Ishikawa (cell line): ENCODE measurements at regions not wholly inside any gene's neighbourhood (a gene's known extent, or its start where the extent isn't known, plus 50 kb on each side); places are given as distances from the start of the nearest gene placed in this dataset.

ENCODE experiments used
- CEBPB ChIP-seq: IDR thresholded peaks from 2 replicates; pipeline ENCODE4 v1.6.1; 2012
- CREB1 ChIP-seq: IDR thresholded peaks from 2 replicates; pipeline ENCODE4 v1.6.1; 2012; ENCODE audit warnings: low read depth
- EGR1 ChIP-seq: IDR thresholded peaks from 2 replicates; pipeline ENCODE4 v1.6.1; 2012
- EP300 ChIP-seq: IDR thresholded peaks from 2 replicates; pipeline ENCODE4 v1.6.1; 2012; ENCODE audit warnings: borderline replicate concordance
- FOXM1 ChIP-seq: IDR thresholded peaks from 2 replicates; pipeline ENCODE4 v1.6.1; 2012; ENCODE audit warnings: low read depth, borderline replicate concordance
- NFIC ChIP-seq: IDR thresholded peaks from 2 replicates; pipeline ENCODE4 v1.6.1; 2012
- RAD21 ChIP-seq: IDR thresholded peaks from 2 replicates; pipeline ENCODE4 v1.6.1; 2012; ENCODE audit warnings: low read depth
- TAF1 ChIP-seq: IDR thresholded peaks from 2 replicates; pipeline ENCODE4 v1.6.1; 2012; ENCODE audit warnings: low read depth, mild to moderate bottlenecking
- TCF12 ChIP-seq: IDR thresholded peaks from 2 replicates; pipeline ENCODE4 v1.6.1; 2012; ENCODE audit warnings: low read depth
- TEAD4 ChIP-seq: IDR thresholded peaks from 2 replicates; pipeline ENCODE4 v1.6.1; 2012
- YY1 ChIP-seq: IDR thresholded peaks from 2 replicates; pipeline ENCODE4 v1.6.1; 2012; ENCODE audit warnings: low read depth
- ZBTB7A ChIP-seq: IDR thresholded peaks from 2 replicates; pipeline ENCODE4 v1.6.1; 2012; ENCODE audit warnings: low read depth
- TF ChIP-seq, protein P1 (sequence below): IDR thresholded peaks from 2 replicates; pipeline ENCODE4 v1.6.1; 2012
- TF ChIP-seq, protein P2 (sequence below): IDR thresholded peaks from 2 replicates; pipeline ENCODE4 v1.6.1; 2012
- TF ChIP-seq, protein P3 (sequence below): IDR thresholded peaks from 2 replicates; pipeline ENCODE4 v1.6.1; 2012; ENCODE audit warnings: low read depth, mild to moderate bottlenecking

DNA sequence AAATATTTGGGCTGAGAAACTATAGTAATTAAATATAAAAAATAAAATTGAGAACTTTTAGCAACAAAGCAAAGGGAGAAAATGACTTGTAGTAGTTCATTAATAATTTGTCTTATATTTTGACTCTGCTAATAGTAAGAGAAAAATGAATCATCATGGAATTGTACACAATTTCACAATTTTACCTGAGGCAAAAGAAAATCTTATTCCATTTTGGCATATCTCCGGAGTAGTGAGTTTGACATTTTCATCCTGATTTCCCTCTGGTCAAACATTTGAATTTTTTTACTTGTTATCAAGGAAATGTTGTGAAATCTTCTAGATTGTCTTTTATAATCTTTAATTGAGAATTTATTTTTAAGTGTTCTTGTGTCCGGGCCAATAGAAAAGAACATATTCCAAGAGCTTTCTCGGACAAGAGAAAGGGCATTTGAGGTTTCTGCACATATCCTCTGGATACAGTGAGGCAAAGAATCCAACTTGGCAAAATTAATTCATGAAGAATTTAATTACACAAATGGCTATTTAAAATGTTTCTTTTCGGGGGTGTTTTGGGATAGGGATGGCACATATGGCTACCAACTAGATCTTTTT lies 89.3 kb upstream of the IGSF10 start:
- TF ChIP-seq TAF1, result no peak
- no peak for TF ChIP-seq CREB1
- TF ChIP-seq, protein P1, sequence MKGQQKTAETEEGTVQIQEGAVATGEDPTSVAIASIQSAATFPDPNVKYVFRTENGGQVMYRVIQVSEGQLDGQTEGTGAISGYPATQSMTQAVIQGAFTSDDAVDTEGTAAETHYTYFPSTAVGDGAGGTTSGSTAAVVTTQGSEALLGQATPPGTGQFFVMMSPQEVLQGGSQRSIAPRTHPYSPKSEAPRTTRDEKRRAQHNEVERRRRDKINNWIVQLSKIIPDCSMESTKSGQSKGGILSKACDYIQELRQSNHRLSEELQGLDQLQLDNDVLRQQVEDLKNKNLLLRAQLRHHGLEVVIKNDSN, result no peak
- TF ChIP-seq, protein P2, sequence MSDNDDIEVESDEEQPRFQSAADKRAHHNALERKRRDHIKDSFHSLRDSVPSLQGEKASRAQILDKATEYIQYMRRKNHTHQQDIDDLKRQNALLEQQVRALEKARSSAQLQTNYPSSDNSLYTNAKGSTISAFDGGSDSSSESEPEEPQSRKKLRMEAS, result no peak
- no peak for TF ChIP-seq ZBTB7A
- no peak for TF ChIP-seq TCF12
- no peak for TF ChIP-seq RAD21
- no peak for TF ChIP-seq TEAD4
- no peak for TF ChIP-seq EGR1
- TF ChIP-seq, protein P3, sequence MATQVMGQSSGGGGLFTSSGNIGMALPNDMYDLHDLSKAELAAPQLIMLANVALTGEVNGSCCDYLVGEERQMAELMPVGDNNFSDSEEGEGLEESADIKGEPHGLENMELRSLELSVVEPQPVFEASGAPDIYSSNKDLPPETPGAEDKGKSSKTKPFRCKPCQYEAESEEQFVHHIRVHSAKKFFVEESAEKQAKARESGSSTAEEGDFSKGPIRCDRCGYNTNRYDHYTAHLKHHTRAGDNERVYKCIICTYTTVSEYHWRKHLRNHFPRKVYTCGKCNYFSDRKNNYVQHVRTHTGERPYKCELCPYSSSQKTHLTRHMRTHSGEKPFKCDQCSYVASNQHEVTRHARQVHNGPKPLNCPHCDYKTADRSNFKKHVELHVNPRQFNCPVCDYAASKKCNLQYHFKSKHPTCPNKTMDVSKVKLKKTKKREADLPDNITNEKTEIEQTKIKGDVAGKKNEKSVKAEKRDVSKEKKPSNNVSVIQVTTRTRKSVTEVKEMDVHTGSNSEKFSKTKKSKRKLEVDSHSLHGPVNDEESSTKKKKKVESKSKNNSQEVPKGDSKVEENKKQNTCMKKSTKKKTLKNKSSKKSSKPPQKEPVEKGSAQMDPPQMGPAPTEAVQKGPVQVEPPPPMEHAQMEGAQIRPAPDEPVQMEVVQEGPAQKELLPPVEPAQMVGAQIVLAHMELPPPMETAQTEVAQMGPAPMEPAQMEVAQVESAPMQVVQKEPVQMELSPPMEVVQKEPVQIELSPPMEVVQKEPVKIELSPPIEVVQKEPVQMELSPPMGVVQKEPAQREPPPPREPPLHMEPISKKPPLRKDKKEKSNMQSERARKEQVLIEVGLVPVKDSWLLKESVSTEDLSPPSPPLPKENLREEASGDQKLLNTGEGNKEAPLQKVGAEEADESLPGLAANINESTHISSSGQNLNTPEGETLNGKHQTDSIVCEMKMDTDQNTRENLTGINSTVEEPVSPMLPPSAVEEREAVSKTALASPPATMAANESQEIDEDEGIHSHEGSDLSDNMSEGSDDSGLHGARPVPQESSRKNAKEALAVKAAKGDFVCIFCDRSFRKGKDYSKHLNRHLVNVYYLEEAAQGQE, result no peak
- no peak for TF ChIP-seq FOXM1
- no peak for TF ChIP-seq CEBPB
- no peak for TF ChIP-seq YY1
- TF ChIP-seq EP300, result no peak
- no peak for TF ChIP-seq NFIC

DNA sequence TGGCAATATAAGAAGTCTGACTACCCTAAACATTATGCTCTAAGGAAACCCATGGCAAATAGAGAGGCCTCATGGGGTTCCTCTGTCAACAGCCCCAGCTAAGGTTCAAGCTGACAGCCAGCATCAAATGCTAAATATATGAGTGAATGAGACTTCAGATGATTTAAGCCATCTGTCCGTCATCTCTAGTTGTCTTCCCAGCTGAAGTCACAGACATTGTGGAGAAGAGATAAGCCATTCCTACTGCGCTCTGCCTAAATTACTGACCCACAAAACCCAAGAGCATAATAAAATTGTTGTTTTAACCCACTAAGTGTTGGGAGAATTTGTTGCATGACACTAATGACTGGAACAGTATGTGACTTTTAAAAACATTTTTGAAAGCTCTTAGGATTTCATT lies 87.3 kb upstream of the IGSF10 start:
- TF ChIP-seq, protein P3, result no peak

DNA sequence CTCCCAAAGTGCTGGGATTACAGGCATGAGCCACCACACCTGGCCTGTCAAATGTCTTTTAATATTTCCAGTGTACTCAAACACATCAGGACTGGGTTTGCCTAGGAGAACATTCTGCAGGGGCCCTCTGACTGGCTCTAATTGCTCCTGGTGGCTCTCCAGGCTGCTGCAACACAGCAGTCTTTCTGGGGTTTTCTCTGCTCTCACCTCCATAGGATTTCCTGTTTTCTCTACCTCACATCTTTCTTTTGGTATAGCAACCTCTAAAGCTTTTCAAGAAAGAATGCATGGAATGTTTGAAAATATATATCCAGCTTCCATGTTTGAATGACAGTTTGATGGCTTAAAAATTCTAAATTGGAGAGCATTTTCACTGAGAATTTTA lies 83.3 kb upstream of the IGSF10 start:
- TF ChIP-seq ZBTB7A (no peak), FOXM1 (no peak), RAD21 (no peak), CREB1 (no peak), YY1 (no peak), NFIC (no peak), TCF12 (no peak), EP300 (no peak), TAF1 (no peak), TEAD4 (no peak), EGR1 (no peak), CEBPB (no peak)
- TF ChIP-seq, protein P3, result no peak
- TF ChIP-seq, protein P1, result no peak
- TF ChIP-seq, protein P2, result no peak

DNA sequence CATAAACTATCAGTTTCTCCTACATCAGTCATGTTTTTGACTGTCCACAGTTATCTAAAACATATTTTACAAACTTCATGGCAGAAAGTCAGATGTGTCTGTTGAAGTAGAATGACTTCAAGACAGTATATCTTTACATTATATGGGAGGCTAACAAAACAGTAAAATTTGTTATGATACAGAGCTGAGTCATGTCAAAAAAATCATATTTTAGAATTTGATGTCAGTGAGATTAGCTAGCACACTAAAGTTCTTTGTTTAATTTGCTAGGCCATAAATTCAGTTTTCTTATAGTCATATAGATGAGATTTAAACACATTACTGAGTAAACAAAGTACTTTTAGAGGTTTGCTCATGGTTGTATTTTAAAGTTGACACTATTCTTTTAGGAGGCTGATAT lies 80.3 kb upstream of the IGSF10 start:
- TF ChIP-seq ZBTB7A (no peak), EP300 (no peak), TAF1 (no peak)

DNA sequence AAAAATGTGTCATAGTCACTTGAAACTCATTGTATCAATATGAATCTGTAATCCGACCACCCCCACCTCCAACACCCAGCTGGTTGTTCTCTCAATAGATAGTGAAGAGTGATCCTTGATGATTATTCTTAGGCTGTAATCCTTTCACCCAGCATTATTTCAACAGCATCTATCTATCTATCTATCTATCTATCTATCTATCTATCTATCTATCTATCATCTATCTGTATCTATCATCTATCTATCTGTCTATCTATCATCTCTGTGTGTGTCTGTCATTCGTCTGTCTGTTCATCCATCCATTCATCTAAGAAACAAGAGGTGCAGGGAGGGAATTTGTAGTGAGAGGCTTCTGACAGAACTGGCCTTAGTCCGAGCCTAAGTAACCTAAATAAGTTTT lies 78.7 kb upstream of the IGSF10 start:
- TF ChIP-seq, protein P3, result no peak
- no peak for TF ChIP-seq FOXM1
- TF ChIP-seq, protein P2, result no peak
- TF ChIP-seq TEAD4, result no peak
- TF ChIP-seq CEBPB, result no peak
- TF ChIP-seq, protein P1, result no peak
- no peak for TF ChIP-seq RAD21
- TF ChIP-seq TCF12, result no peak
- no peak for TF ChIP-seq EP300
- TF ChIP-seq CREB1, result no peak
- TF ChIP-seq EGR1, result no peak
- no peak for TF ChIP-seq TAF1
- TF ChIP-seq NFIC, result no peak
- no peak for TF ChIP-seq YY1
- no peak for TF ChIP-seq ZBTB7A
